Hepatocyte (in vitro differentiated cells): ENCODE measurements at regions not wholly inside any gene's neighbourhood (a gene's known extent, or its start where the extent isn't known, plus 50 kb on each side); places are given as distances from the start of the nearest gene placed in this dataset.

Source experiments
- DNase-seq: peaks from one replicate; pipeline ENCODE4 v3.0.0-alpha.2; 2016; ENCODE audit warnings: low spot score
- H2AFZ ChIP-seq: fragments of 200-600 bp; sonication (generic); 2 replicates; pipeline ENCODE4 v1.6.0; 2016; ENCODE audit warnings: antibody characterized with exemption, mild to moderate bottlenecking
- H3K27ac ChIP-seq: fragments of 200-600 bp; sonication (generic); 2 replicates; pipeline ENCODE4 v1.5.1; 2016; ENCODE audit warnings: mild to moderate bottlenecking
- H3K27me3 ChIP-seq: fragments of 200-600 bp; sonication (generic); 2 replicates; pipeline ENCODE4 v1.6.1; 2016
- H3K36me3 ChIP-seq: fragments of 200-600 bp; sonication (generic); replicated peaks from 2 replicates; pipeline ENCODE4 v1.5.1; 2016; ENCODE audit warnings: low read depth; ENCODE audit not compliant: insufficient read depth
- H3K4me1 ChIP-seq: fragments of 200-600 bp; sonication (generic); 2 replicates; pipeline ENCODE4 v1.5.1; 2016; ENCODE audit warnings: mild to moderate bottlenecking, moderate library complexity; ENCODE audit not compliant: insufficient read depth
- H3K4me2 ChIP-seq: fragments of 200-600 bp; sonication (generic); 2 replicates; pipeline ENCODE4 v1.6.0; 2016
- H3K4me3 ChIP-seq: fragments of 200-600 bp; sonication (generic); 2 replicates; pipeline ENCODE4 v1.5.1; 2016; ENCODE audit warnings: mild to moderate bottlenecking
- H3K79me2 ChIP-seq: fragments of 200-600 bp; sonication (generic); 2 replicates; pipeline ENCODE4 v1.6.0; 2017; ENCODE audit warnings: mild to moderate bottlenecking
- H3K9me2 ChIP-seq: fragments of 200-600 bp; sonication (generic); replicated peaks from 2 replicates; pipeline ENCODE4 v1.6.0; 2017; ENCODE audit warnings: mild to moderate bottlenecking; ENCODE audit not compliant: insufficient read depth
- H3K9me3 ChIP-seq: fragments of 200-600 bp; sonication (generic); 2 replicates; pipeline ENCODE4 v1.5.1; 2016; ENCODE audit warnings: low read depth, mild to moderate bottlenecking
- H4K20me1 ChIP-seq: fragments of 200-600 bp; sonication (generic); 2 replicates; pipeline ENCODE4 v1.6.0; 2016; ENCODE audit warnings: mild to moderate bottlenecking; ENCODE audit not compliant: insufficient read depth, poor library complexity, severe bottlenecking
- CTCF ChIP-seq: fragments of 200-600 bp; sonication (generic); IDR thresholded peaks from 2 replicates; pipeline ENCODE4 v1.5.1; 2016; ENCODE audit warnings: antibody characterized with exemption, mild to moderate bottlenecking; ENCODE audit not compliant: poor library complexity
- EZH2 ChIP-seq: fragments of 200-600 bp; sonication (generic); IDR thresholded peaks from 2 replicates; pipeline ENCODE4 v1.6.1; 2016; ENCODE audit warnings: antibody characterized with exemption, mild to moderate bottlenecking, borderline replicate concordance
- EZH2phosphoT487 ChIP-seq: fragments of 200-600 bp; sonication (generic); IDR thresholded peaks from one replicate; pipeline ENCODE4 v1.6.1; 2018; ENCODE audit warnings: antibody characterized with exemption, mild to moderate bottlenecking, low read depth, moderate library complexity; ENCODE audit not compliant: unreplicated experiment, severe bottlenecking
- WGBS: methylation state at CpG from one replicate; pipeline ENCODE4 v1.1.6; 2016; ENCODE audit warnings: low lambda C conversion rate; ENCODE audit errors: missing lambda C conversion rate; 5-methylcytosine and 5-hydroxymethylcytosine counted together

- DNase-seq: no peak
- Histone ChIP-seq H3K4me3 (no peak overlapping the region), H3K4me2 (no peak overlapping the region), H3K79me2 (no peaks in the 10 kb centered on the region), H3K36me3 (no peaks in the 10 kb centered on the region), H3K9me2 (no peaks in the 10 kb centered on the region), H3K27me3 (no peaks in the 10 kb centered on the region), H3K27ac (no peak overlapping the region), H3K4me1 (no peaks in the 10 kb centered on the region), H3K9me3 (no peaks in the 10 kb centered on the region), H2AFZ (no peak overlapping the region), H4K20me1 (no peaks in the 10 kb centered on the region)
- 79% methylated on average over 3 of the region's 3 CpGs for WGBS
- TF ChIP-seq EZH2phosphoT487 (no peak), CTCF (no peak), EZH2 (no peak)
These were observed 596.1 kb downstream of the OTOL1 start for GRCh38 chr3:162092751-162093150.

- Histone ChIP-seq H3K9me2 (no peaks in the 10 kb centered on the region), H3K36me3 (no peaks in the 10 kb centered on the region), H2AFZ (no peak overlapping the region), H3K9me3 (no peaks in the 10 kb centered on the region), H3K4me2 (no peak overlapping the region), H3K4me1 (no peaks in the 10 kb centered on the region), H4K20me1 (no peaks in the 10 kb centered on the region), H3K27me3 (no peaks in the 10 kb centered on the region), H3K4me3 (no peak overlapping the region), H3K79me2 (no peaks in the 10 kb centered on the region), H3K27ac (no peak overlapping the region)
- no peak for TF ChIP-seq CTCF
- DNase-seq: no peak
- 93% methylated on average over 3 of the region's 3 CpGs for WGBS
These were observed 597.7 kb downstream of the OTOL1 start for GRCh38 chr3:162094301-162094700.

- no peaks in the 10 kb centered on the region for H3K36me3 ChIP-seq
- 100% methylated on average over 2 of the region's 2 CpGs for WGBS
- TF ChIP-seq EZH2phosphoT487 (no peak), CTCF (no peak)
These were observed 600.3 kb downstream of the OTOL1 start for GRCh38 chr3:162096874-162097273.

GRCh38 chr3:162103808-162104207 lies 607.2 kb downstream of the OTOL1 start:
- Histone ChIP-seq H3K4me2 (no peak overlapping the region), H3K27ac (no peak overlapping the region), H4K20me1 (no peaks in the 10 kb centered on the region), H3K27me3 (no peaks in the 10 kb centered on the region), H2AFZ (no peak overlapping the region), H3K79me2 (no peaks in the 10 kb centered on the region), H3K4me3 (no peak overlapping the region), H3K36me3 (no peaks in the 10 kb centered on the region), H3K9me3 (no peaks in the 10 kb centered on the region), H3K9me2 (no peaks in the 10 kb centered on the region), H3K4me1 (no peaks in the 10 kb centered on the region)
- no peak for TF ChIP-seq EZH2phosphoT487
- no peak for TF ChIP-seq CTCF
- TF ChIP-seq EZH2: no peak
- 100% methylated on average over 1 of the region's 1 CpG for WGBS
- DNase-seq: no peak

More at GRCh38 chr3:162096874-162097273, 600.3 kb downstream of the OTOL1 start:
- Histone ChIP-seq H3K27ac (no peak overlapping the region), H3K4me1 (no peaks in the 10 kb centered on the region), H3K79me2 (no peaks in the 10 kb centered on the region), H3K4me3 (no peak overlapping the region), H4K20me1 (no peaks in the 10 kb centered on the region), H3K9me2 (no peaks in the 10 kb centered on the region), H3K4me2 (no peak overlapping the region), H2AFZ (no peak overlapping the region), H3K27me3 (no peaks in the 10 kb centered on the region), H3K9me3 (no peaks in the 10 kb centered on the region)
- no peak for DNase-seq
